Keratinocyte (primary cell): ENCODE measurements at regions not wholly inside any gene's neighbourhood (a gene's known extent, or its start where the extent isn't known, plus 50 kb on each side); places are given as distances from the start of the nearest gene placed in this dataset.

Source experiments
- DNase-seq: peaks from one replicate; pipeline ENCODE4 v3.0.0-alpha.2; 2011; ENCODE audit warnings: low read depth, missing footprints, low spot score
- FAIRE-seq: peaks from 2 replicates; lab custom pipeline; 2011; peaks lifted over from hg19 to GRCh38; lab: Jason Lieb, UNC
- H2AFZ ChIP-seq: 2 replicates; pipeline ENCODE4 v1.6.0; 2012; ENCODE audit warnings: low read length, control low read depth, inconsistent platforms; ENCODE audit not compliant: control insufficient read depth
- H3K27ac ChIP-seq: 2 replicates; pipeline ENCODE4 v1.5.1; 2011; ENCODE audit warnings: low read length; ENCODE audit not compliant: control insufficient read depth, insufficient read depth
- H3K27me3 ChIP-seq: 3 replicates; pipeline ENCODE4 v1.6.0; 2011; ENCODE audit warnings: low read length; ENCODE audit not compliant: control insufficient read depth, insufficient read depth; ENCODE audit errors: extremely low read depth
- H3K36me3 ChIP-seq, 2 experiments: 2 replicates in 1 of 2; 3 replicates in 1 of 2; pipeline ENCODE4 v1.5.1; 2011; ENCODE audit warnings: low read length in 2 of 2, mild to moderate bottlenecking in 1 of 2; ENCODE audit not compliant: control insufficient read depth in 2 of 2, insufficient read depth in 2 of 2; ENCODE audit errors: extremely low read depth in 1 of 2
- H3K4me1 ChIP-seq: 3 replicates; pipeline ENCODE4 v1.5.1; 2011; ENCODE audit warnings: low read length; ENCODE audit not compliant: control insufficient read depth, insufficient read depth; ENCODE audit errors: extremely low read depth
- H3K4me2 ChIP-seq: 3 replicates; pipeline ENCODE4 v1.6.0; 2011; ENCODE audit warnings: low read depth, low read length; ENCODE audit not compliant: control insufficient read depth, insufficient read depth; ENCODE audit errors: extremely low read depth
- H3K4me3 ChIP-seq, 3 experiments: fragments of 200-600 bp in 1 of 3; sonication (generic) in 1 of 3; 2 replicates in 2 of 3; 3 replicates in 1 of 3; pipeline ENCODE4 v1.5.1; 2011 to 2016; ENCODE audit warnings: low read length in 3 of 3, mild to moderate bottlenecking in 3 of 3, control low read depth in 2 of 3, inconsistent platforms in 1 of 3, low read depth in 1 of 3, mixed read lengths in 1 of 3, mixed run types in 1 of 3, moderate library complexity in 1 of 3; ENCODE audit not compliant: control insufficient read depth in 2 of 3, insufficient read depth in 2 of 3; ENCODE audit errors: extremely low read depth in 1 of 3
- H3K79me2 ChIP-seq: 2 replicates; pipeline ENCODE4 v1.6.0; 2012; ENCODE audit warnings: low read length; ENCODE audit not compliant: control insufficient read depth, insufficient read depth
- H3K9ac ChIP-seq: 3 replicates; pipeline ENCODE4 v1.6.0; 2011; ENCODE audit warnings: low read length; ENCODE audit not compliant: control insufficient read depth, insufficient read depth; ENCODE audit errors: extremely low read depth
- H3K9me1 ChIP-seq: 3 replicates; pipeline ENCODE4 v1.6.0; 2011; ENCODE audit warnings: low read length; ENCODE audit not compliant: control insufficient read depth, insufficient read depth; ENCODE audit errors: extremely low read depth
- H3K9me3 ChIP-seq: 2 replicates; pipeline ENCODE4 v1.5.1; 2012; ENCODE audit warnings: low read depth, low read length; ENCODE audit not compliant: control insufficient read depth
- H4K20me1 ChIP-seq: 3 replicates; pipeline ENCODE4 v1.6.0; 2011; ENCODE audit warnings: low read length; ENCODE audit not compliant: control insufficient read depth, insufficient read depth; ENCODE audit errors: extremely low read depth
- CTCF ChIP-seq, 3 experiments: IDR thresholded peaks in 1 of 3; conservative IDR thresholded peaks in 1 of 3; optimal IDR thresholded peaks in 1 of 3; 2 replicates in 2 of 3; 3 replicates in 1 of 3; pipeline versions ENCODE3 to v1.5.1; 2011; ENCODE audit warnings: low read length in 3 of 3, mild to moderate bottlenecking in 3 of 3, moderate library complexity in 2 of 3, control low read depth in 1 of 3, inconsistent platforms in 1 of 3; ENCODE audit not compliant: insufficient read depth in 2 of 3; ENCODE audit errors: extremely low read depth in 1 of 3
- EZH2 ChIP-seq: IDR thresholded peaks from one replicate; pipeline ENCODE4 v1.6.1; 2012; ENCODE audit warnings: inconsistent platforms, mild to moderate bottlenecking, low read length, moderate library complexity
- dilution Hi-C: fragments of 300-500 bp; cut with MboI; formaldehyde crosslinking; loops from one replicate; pipeline ENCODE4 v1.7.0; 2020; ENCODE audit warnings: low sequenced_read_pairs; ENCODE audit not compliant: extremely low pct_ligation_motif_present

GRCh38 chr2:57877811-57878170 is 168.8 kb upstream of the VRK2 start:
- no peak for TF ChIP-seq EZH2
- no peak for TF ChIP-seq CTCF (optimal IDR thresholded peaks at IDR 0.05 in 1 of 3, IDR thresholded peaks at IDR 0.05 in 1 of 3, conservative IDR thresholded peaks at IDR 0.05 in 1 of 3; ENCODE audit: extremely low read depth in 1 of 3, insufficient read depth in 2 of 3, low read length in 3 of 3)
- no peaks in the 10 kb centered on the region for H3K27me3 ChIP-seq
- no peak overlapping the region for H2AFZ ChIP-seq
- no peak overlapping the region for H3K4me2 ChIP-seq
- FAIRE-seq, result no peak
- no peaks in the 10 kb centered on the region for H3K9me3 ChIP-seq
- H3K36me3 ChIP-seq, result no peaks in the 10 kb centered on the region
- H3K9ac ChIP-seq, result no peak overlapping the region
- no peaks in the 10 kb centered on the region for H3K9me1 ChIP-seq
- H3K27ac ChIP-seq, result no peak overlapping the region
- no peak for DNase-seq
- H3K4me1 ChIP-seq, result no peaks in the 10 kb centered on the region
- H3K79me2 ChIP-seq, result no peaks in the 10 kb centered on the region
- no peaks in the 10 kb centered on the region for H4K20me1 ChIP-seq
- no peak overlapping the region for H3K4me3 ChIP-seq
- dilution Hi-C loops, result no loop called here

- Histone ChIP-seq H3K4me3 (no peak overlapping the region), H3K79me2 (no peaks in the 10 kb centered on the region), H2AFZ (no peak overlapping the region), H3K4me2 (no peak overlapping the region), H3K4me1 (no peaks in the 10 kb centered on the region), H3K36me3 (no peaks in the 10 kb centered on the region), H3K27me3 (no peaks in the 10 kb centered on the region), H3K9me3 (no peaks in the 10 kb centered on the region), H3K9me1 (no peaks in the 10 kb centered on the region), H3K27ac (no peak overlapping the region), H4K20me1 (no peaks in the 10 kb centered on the region), H3K9ac (no peak overlapping the region)
- dilution Hi-C loops, result no loop called here
- TF ChIP-seq EZH2 (no peak), CTCF (optimal IDR thresholded peaks at IDR 0.05 in 1 of 3, IDR thresholded peaks at IDR 0.05 in 1 of 3, conservative IDR thresholded peaks at IDR 0.05 in 1 of 3; ENCODE audit: extremely low read depth in 1 of 3, insufficient read depth in 2 of 3, low read length in 3 of 3) (no peak)
- FAIRE-seq (no peak), DNase-seq (no peak)
These were observed 168.3 kb upstream of the VRK2 start for GRCh38 chr2:57878171-57878865.
